Hepatocyte (in vitro differentiated cells): ENCODE measurements at regions not wholly inside any gene's neighbourhood (a gene's known extent, or its start where the extent isn't known, plus 50 kb on each side); places are given as distances from the start of the nearest gene placed in this dataset.

ENCODE experiments used
- CTCF ChIP-seq: fragments of 200-600 bp; sonication (generic); IDR thresholded peaks from 2 replicates; pipeline ENCODE4 v1.5.1; 2016; ENCODE audit warnings: antibody characterized with exemption, mild to moderate bottlenecking; ENCODE audit not compliant: poor library complexity
- EZH2 ChIP-seq: fragments of 200-600 bp; sonication (generic); IDR thresholded peaks from 2 replicates; pipeline ENCODE4 v1.6.1; 2016; ENCODE audit warnings: antibody characterized with exemption, mild to moderate bottlenecking, borderline replicate concordance
- EZH2phosphoT487 ChIP-seq: fragments of 200-600 bp; sonication (generic); IDR thresholded peaks from one replicate; pipeline ENCODE4 v1.6.1; 2018; ENCODE audit warnings: antibody characterized with exemption, mild to moderate bottlenecking, low read depth, moderate library complexity; ENCODE audit not compliant: unreplicated experiment, severe bottlenecking

- TF ChIP-seq EZH2phosphoT487 = no peak
- TF ChIP-seq CTCF = no peak
- TF ChIP-seq EZH2 = no peak
Observed at GRCh38 chr1:188122646-188123045, 1293.9 kb downstream of the PLA2G4A start.
